Right lobe of liver (tissue), 6 donors: ENCODE measurements at regions not wholly inside any gene's neighbourhood (a gene's known extent, or its start where the extent isn't known, plus 50 kb on each side); places are given as distances from the start of the nearest gene placed in this dataset.
A peak's percentile ranks its signal among the peaks of the same experiment; 100 is the strongest.

ENCODE experiments used
- ATAC-seq, 4 donors: fragments of 200-7000 bp; cut with Tn5 transposase; one replicate each; pipeline ENCODE4 v1.9.1; 2020; ENCODE audit warnings: mild to moderate bottlenecking in 4 of 4, moderate library complexity in 4 of 4
- DNase-seq, 3 donors: peaks; one replicate each; pipeline ENCODE4 v3.0.0-alpha.2; 2020
- H3K27ac ChIP-seq, 3 donors: fragments of 200-600 bp; one replicate each; pipeline ENCODE4 v1.8.0; 2022
- H3K27me3 ChIP-seq, 2 donors: fragments of 200-600 bp; one replicate each; pipeline ENCODE4 v1.8.0; 2022
- H3K36me3 ChIP-seq, 4 donors: fragments of 200-600 bp; sonication (generic) in 1 of 4; one replicate each; pipeline versions ENCODE4 v1.5.1 to v1.8.0; 2017 to 2022; ENCODE audit warnings: control low read depth in 1 of 4
- H3K4me1 ChIP-seq, 4 donors: fragments of 200-600 bp; sonication (generic) in 1 of 4; one replicate each; pipeline versions ENCODE4 v1.5.1 to v1.8.0; 2017 to 2022; ENCODE audit warnings: control low read depth in 1 of 4
- H3K4me3 ChIP-seq, 3 donors: fragments of 200-600 bp; one replicate each; pipeline ENCODE4 v1.8.0; 2022
- H3K9me3 ChIP-seq, 4 donors: fragments of 200-600 bp; sonication (generic) in 1 of 4; one replicate each; pipeline versions ENCODE4 v1.5.1 to v1.8.0; 2017 to 2022; ENCODE audit warnings: control low read depth in 1 of 4
- POLR2A ChIP-seq: fragments of 450-650 bp; IDR thresholded peaks from one replicate; pipeline ENCODE4 v1.6.1; 2017; ENCODE audit warnings: antibody characterized with exemption, mild to moderate bottlenecking
- WGBS: methylation state at CpG from one replicate; pipeline ENCODE4 v1.1.6; 2018; ENCODE audit warnings: low coverage, low lambda C conversion rate; ENCODE audit not compliant: insufficient coverage; ENCODE audit errors: missing lambda C conversion rate; 5-methylcytosine and 5-hydroxymethylcytosine counted together
- intact Hi-C, 2 donors: fragments of 100-400 bp; cut with DNase I; formaldehyde crosslinking; loops; one replicate each; pipeline versions ENCODE4 v1.11.2 to v1.14.1; 2022
- TF ChIP-seq, protein P1 (sequence below), 4 donors: fragments of 200-600 bp in 3 of 4; fragments of 450-650 bp in 1 of 4; IDR thresholded peaks; one replicate each; pipeline versions ENCODE4 v1.5.1 to v1.8.0; 2016 to 2022; ENCODE audit warnings: antibody characterized with exemption in 4 of 4, mild to moderate bottlenecking in 2 of 4
- donor health status: DM: no; HTN: yes; CAD: no.
- donor health status: DM: no; HTN: no; CAD: no.
- donor health status: DM: no; HTN: no; CAD: no.
- donor health status: DM: no; HTN: yes; CAD: no.
- donor health status: DM: no; HTN: yes; CAD: no.

GRCh38 chr22:48785792-48786678, 1041.6 kb downstream of the BRD1 start:
- peak in 1 of 4 donors; percentile 32 for ATAC-seq
- WGBS, result 62% methylated on average over 6 of the region's 14 CpGs
- TF ChIP-seq, protein P1, sequence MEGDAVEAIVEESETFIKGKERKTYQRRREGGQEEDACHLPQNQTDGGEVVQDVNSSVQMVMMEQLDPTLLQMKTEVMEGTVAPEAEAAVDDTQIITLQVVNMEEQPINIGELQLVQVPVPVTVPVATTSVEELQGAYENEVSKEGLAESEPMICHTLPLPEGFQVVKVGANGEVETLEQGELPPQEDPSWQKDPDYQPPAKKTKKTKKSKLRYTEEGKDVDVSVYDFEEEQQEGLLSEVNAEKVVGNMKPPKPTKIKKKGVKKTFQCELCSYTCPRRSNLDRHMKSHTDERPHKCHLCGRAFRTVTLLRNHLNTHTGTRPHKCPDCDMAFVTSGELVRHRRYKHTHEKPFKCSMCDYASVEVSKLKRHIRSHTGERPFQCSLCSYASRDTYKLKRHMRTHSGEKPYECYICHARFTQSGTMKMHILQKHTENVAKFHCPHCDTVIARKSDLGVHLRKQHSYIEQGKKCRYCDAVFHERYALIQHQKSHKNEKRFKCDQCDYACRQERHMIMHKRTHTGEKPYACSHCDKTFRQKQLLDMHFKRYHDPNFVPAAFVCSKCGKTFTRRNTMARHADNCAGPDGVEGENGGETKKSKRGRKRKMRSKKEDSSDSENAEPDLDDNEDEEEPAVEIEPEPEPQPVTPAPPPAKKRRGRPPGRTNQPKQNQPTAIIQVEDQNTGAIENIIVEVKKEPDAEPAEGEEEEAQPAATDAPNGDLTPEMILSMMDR (IDR thresholded peaks at IDR 0.05), result no peak
- no peak for TF ChIP-seq POLR2A
- Histone ChIP-seq H3K36me3 (no peaks in the 10 kb centered on the region), H3K4me3 (no peak overlapping the region), H3K4me1 (no peaks in the 10 kb centered on the region), H3K27me3 (no peaks in the 10 kb centered on the region), H3K27ac (no peak overlapping the region), H3K9me3 (no peaks in the 10 kb centered on the region)
- intact Hi-C loops, result no loop called here
- no peak for DNase-seq

DNA sequence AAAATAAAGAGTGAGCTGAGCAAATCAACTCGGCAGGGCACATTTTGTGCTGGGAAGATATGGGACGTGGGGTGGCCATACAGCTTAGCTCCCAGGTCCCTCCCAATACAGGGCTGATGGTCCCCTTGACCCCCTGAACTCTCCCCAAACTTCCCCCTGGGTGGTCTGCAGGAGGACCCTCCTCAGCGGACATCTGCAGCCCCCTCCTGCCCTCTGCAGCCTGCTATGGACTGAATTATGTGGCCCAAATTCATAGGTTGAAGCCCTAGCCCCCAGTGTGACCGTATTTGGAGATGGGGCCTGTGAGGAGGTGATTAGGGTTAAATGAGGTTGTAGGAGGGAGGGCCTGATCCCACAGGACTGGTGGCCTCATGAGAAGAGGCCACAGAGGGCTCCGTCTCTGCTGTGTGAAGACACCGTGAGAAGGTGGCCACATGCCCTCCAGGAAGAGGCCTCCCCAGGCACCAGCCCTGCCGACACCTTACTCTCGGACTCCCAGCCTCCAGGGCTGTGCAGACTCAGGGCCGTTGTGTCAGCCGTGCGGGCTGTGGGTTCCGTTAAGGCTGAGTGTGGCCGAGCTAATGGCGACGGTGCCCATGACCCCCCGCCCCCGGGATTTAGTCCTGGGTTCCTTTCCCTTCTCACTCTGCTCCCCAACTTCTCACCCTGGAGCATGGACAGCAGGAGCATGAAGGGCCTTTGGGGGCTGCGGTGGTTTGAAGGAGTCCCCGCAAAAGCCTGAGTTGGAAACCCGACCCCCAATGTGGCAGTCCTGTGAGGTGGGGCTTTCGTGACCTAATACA, 1042.8 kb downstream of the BRD1 start:
- H3K27ac ChIP-seq, result no peak overlapping the region
- H3K36me3 ChIP-seq, result no peaks in the 10 kb centered on the region
- intact Hi-C loops, result no loop called here
- no peaks in the 10 kb centered on the region for H3K27me3 ChIP-seq
- no peak overlapping the region for H3K4me3 ChIP-seq
- DNase-seq (no peak), ATAC-seq (no peak)
- H3K9me3 ChIP-seq, result no peaks in the 10 kb centered on the region
- 57% methylated on average over 5 of the region's 21 CpGs for WGBS
- no peaks in the 10 kb centered on the region for H3K4me1 ChIP-seq
- no peak for TF ChIP-seq POLR2A
- TF ChIP-seq, protein P1 (IDR thresholded peaks at IDR 0.05), result no peak

GRCh38 chr22:48783821-48784266, 1043.8 kb downstream of the BRD1 start:
- WGBS, result 73% methylated on average over 11 of the region's 15 CpGs
- TF ChIP-seq, protein P1 (IDR thresholded peaks at IDR 0.05), result no peak
- no peak for TF ChIP-seq POLR2A
- intact Hi-C loops, result no loop called here
- H3K27ac ChIP-seq, result no peak overlapping the region
- no peak overlapping the region for H3K4me3 ChIP-seq
- H3K9me3 ChIP-seq, result no peaks in the 10 kb centered on the region
- no peaks in the 10 kb centered on the region for H3K27me3 ChIP-seq
- H3K36me3 ChIP-seq, result no peaks in the 10 kb centered on the region
- ATAC-seq (no peak), DNase-seq (no peak)
- no peaks in the 10 kb centered on the region for H3K4me1 ChIP-seq

DNA sequence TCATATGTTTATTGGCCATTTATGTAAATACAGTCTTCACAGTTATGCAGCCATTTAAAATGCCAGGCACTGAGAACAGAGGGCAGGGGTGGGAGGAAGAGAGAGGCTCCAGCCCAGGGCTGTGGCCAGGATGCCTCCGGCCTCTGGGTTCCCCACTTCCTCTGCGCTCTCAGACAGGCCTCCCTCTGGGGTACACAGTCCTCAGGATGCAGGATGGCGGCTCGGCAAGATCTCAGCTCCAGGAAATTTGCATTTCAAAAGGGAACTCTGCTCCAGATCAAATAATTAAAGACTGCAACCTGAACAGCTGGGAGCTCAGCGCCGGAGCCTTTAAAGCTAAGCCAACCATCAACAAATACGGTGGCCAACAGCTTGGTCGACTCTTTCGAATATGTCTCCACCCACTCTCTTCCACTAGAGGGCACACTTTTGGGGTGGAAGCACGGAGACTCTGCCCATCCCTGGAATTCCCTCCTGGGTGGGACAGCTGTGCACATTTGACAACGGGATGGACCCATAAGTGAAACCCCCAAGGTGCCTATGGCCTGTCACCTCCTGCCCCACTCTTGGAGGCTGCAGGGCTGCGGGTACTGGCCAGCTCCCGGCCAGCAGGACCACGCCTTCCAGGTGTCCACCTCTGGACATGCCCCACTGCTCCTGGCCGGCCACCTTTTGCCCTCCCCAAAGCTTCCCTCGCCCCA, 1044.7 kb downstream of the BRD1 start:
- intact Hi-C loops, result no loop called here
- no peak for DNase-seq

More for the DNA sequence above, 1044.7 kb downstream of the BRD1 start:
- Histone ChIP-seq H3K27ac (no peak overlapping the region), H3K27me3 (no peaks in the 10 kb centered on the region), H3K4me1 (no peaks in the 10 kb centered on the region), H3K9me3 (no peaks in the 10 kb centered on the region), H3K36me3 (no peaks in the 10 kb centered on the region), H3K4me3 (no peak overlapping the region)
- WGBS, result 22% methylated on average over 9 of the region's 16 CpGs
- TF ChIP-seq, protein P1 (IDR thresholded peaks at IDR 0.05), result peak in 3 of 4 donors; percentile 6 to 26 (median 13)
- TF ChIP-seq POLR2A, result no peak
- ATAC-seq, result no peak
